ENCODE measurements at regions not wholly inside any gene's neighbourhood (a gene's known extent, or its start where the extent isn't known, plus 50 kb on each side); places are given as distances from the start of the nearest gene placed in this dataset.

DNA sequence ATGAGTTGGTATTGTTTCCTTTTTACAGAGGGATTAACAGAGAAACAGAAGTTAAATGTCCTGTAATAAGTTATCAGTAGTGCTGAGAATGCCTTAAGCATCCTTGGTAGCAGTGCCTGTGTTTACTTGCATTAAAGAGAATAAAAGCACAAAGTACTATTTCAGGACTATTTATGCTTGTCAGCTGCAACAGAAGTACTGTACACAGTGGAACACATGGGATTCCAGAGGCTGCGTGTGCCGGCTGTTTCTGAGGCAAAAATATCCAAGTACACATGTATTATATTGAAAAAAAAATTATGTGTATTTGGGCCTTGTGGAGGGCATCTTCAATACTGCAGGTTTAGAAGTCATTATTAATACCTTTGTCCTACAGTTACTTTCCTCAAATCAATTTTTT, 58.2 kb upstream of the ACTBL2 start:
- H4K20me1 ChIP-seq (ENCODE audit: insufficient read depth, low read length) = no peaks in the 10 kb centered on the region
- H3K36me3 ChIP-seq (ENCODE audit: insufficient read depth, low read length) = no peaks in the 10 kb centered on the region
- H3K27ac ChIP-seq (ENCODE audit: low read depth, low read length, poor library complexity, severe bottlenecking) = no peak overlapping the region
- no peaks in the 10 kb centered on the region for H3K4me1 ChIP-seq (ENCODE audit: insufficient read depth, low read length, severe bottlenecking)
- H3K9me3 ChIP-seq (ENCODE audit: low read length) = no peaks in the 10 kb centered on the region
- TF ChIP-seq, protein P1, sequence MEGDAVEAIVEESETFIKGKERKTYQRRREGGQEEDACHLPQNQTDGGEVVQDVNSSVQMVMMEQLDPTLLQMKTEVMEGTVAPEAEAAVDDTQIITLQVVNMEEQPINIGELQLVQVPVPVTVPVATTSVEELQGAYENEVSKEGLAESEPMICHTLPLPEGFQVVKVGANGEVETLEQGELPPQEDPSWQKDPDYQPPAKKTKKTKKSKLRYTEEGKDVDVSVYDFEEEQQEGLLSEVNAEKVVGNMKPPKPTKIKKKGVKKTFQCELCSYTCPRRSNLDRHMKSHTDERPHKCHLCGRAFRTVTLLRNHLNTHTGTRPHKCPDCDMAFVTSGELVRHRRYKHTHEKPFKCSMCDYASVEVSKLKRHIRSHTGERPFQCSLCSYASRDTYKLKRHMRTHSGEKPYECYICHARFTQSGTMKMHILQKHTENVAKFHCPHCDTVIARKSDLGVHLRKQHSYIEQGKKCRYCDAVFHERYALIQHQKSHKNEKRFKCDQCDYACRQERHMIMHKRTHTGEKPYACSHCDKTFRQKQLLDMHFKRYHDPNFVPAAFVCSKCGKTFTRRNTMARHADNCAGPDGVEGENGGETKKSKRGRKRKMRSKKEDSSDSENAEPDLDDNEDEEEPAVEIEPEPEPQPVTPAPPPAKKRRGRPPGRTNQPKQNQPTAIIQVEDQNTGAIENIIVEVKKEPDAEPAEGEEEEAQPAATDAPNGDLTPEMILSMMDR (IDR thresholded peaks at IDR 0.05; ENCODE audit: low read length) = no peak
- TF ChIP-seq EZH2 (IDR thresholded peaks at IDR 0.05; ENCODE audit: borderline replicate concordance, low read length) = no peak
- H3K9ac ChIP-seq (ENCODE audit: low read length) = no peak overlapping the region
- no peaks in the 10 kb centered on the region for H3K27me3 ChIP-seq (ENCODE audit: insufficient read depth, low read length)
- H3F3A ChIP-seq (ENCODE audit: insufficient read depth, low read length) = no peaks in the 10 kb centered on the region
- H3K4me3 ChIP-seq (ENCODE audit: low read depth, low read length, poor library complexity, severe bottlenecking) = no peak overlapping the region
- H3K4me2 ChIP-seq (ENCODE audit: low read length) = no peak overlapping the region
- H3K79me2 ChIP-seq (ENCODE audit: insufficient read depth, low read length) = no peaks in the 10 kb centered on the region
- no peak overlapping the region for H2AFZ ChIP-seq (ENCODE audit: low read length)
- no peaks in the 10 kb centered on the region for H3K9me2 ChIP-seq (ENCODE audit: low read depth, low read length)

DNA sequence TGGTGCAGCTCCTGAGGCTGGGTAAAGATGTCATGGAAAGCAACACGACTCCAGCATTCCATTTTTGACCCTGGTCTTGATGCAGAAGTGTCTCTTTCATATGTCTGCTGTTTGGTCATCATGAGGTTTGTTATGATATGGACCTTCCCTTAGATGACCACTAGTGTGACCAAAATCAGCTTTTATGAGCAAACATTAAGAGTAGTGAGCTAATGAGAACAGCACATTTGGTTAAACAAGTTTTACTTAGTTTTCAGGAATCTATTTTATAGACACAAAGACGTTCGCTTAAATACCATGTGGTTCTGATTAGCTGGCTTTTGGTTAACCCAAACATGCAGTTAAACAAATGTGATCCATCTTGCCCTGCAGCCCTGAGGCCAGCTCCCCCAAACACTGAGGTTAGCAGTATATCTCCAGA, 56.7 kb upstream of the ACTBL2 start:
- H3K9me2 ChIP-seq (ENCODE audit: low read depth, low read length) = no peaks in the 10 kb centered on the region
- H4K20me1 ChIP-seq (ENCODE audit: insufficient read depth, low read length) = no peaks in the 10 kb centered on the region
- H3F3A ChIP-seq (ENCODE audit: insufficient read depth, low read length) = no peaks in the 10 kb centered on the region
- H3K4me1 ChIP-seq (ENCODE audit: insufficient read depth, low read length, severe bottlenecking) = no peaks in the 10 kb centered on the region
- TF ChIP-seq, protein P1 (IDR thresholded peaks at IDR 0.05; ENCODE audit: low read length) = no peak
- no peak for TF ChIP-seq EZH2 (IDR thresholded peaks at IDR 0.05; ENCODE audit: borderline replicate concordance, low read length)
- no peak overlapping the region for H3K9ac ChIP-seq (ENCODE audit: low read length)
- H3K4me3 ChIP-seq (ENCODE audit: low read depth, low read length, poor library complexity, severe bottlenecking) = no peak overlapping the region
- H3K79me2 ChIP-seq (ENCODE audit: insufficient read depth, low read length) = no peaks in the 10 kb centered on the region
- no peak overlapping the region for H3K27ac ChIP-seq (ENCODE audit: low read depth, low read length, poor library complexity, severe bottlenecking)
- H3K9me3 ChIP-seq (ENCODE audit: low read length) = no peaks in the 10 kb centered on the region
- H3K36me3 ChIP-seq (ENCODE audit: insufficient read depth, low read length) = no peaks in the 10 kb centered on the region
- H2AFZ ChIP-seq (ENCODE audit: low read length) = no peak overlapping the region
- H3K27me3 ChIP-seq (ENCODE audit: insufficient read depth, low read length) = no peaks in the 10 kb centered on the region
- no peak overlapping the region for H3K4me2 ChIP-seq (ENCODE audit: low read length)

DNA sequence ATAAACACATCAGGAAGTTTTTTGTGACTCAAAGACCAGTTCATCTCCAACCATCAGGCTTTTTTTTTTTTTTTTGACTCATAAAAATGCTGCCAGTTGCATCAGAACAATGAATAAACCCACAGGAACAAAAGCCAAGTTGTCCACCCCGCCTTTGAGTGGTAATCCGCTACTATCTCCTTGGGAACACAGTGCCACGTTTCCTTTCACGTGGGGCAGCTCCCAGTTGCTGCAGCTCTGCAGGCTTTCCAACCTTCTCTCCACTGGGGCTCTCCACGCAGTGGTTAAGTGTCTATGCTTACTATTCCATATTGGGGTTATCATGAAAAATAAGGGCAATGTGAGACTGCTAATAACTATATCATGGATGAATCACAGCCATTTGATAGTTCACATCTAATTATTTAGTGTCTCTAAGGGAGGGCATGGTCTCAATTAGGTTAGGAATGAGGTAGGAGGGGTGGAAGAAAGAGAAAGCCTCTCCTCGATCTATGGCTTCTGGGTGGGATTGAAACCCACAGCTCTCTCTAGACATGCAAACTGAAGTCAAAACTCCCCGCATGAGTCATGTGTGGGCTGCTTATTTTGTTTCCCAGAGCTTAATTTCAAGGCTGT, 55.8 kb upstream of the ACTBL2 start:
- no peaks in the 10 kb centered on the region for H3K36me3 ChIP-seq (ENCODE audit: insufficient read depth, low read length)
- no peaks in the 10 kb centered on the region for H3F3A ChIP-seq (ENCODE audit: insufficient read depth, low read length)
- H3K79me2 ChIP-seq (ENCODE audit: insufficient read depth, low read length) = no peaks in the 10 kb centered on the region
- no peaks in the 10 kb centered on the region for H3K27me3 ChIP-seq (ENCODE audit: insufficient read depth, low read length)
- H3K27ac ChIP-seq (ENCODE audit: low read depth, low read length, poor library complexity, severe bottlenecking) = no peak overlapping the region
- H3K9ac ChIP-seq (ENCODE audit: low read length) = no peak overlapping the region
- H3K4me3 ChIP-seq (ENCODE audit: low read depth, low read length, poor library complexity, severe bottlenecking) = no peak overlapping the region
- no peaks in the 10 kb centered on the region for H4K20me1 ChIP-seq (ENCODE audit: insufficient read depth, low read length)
- TF ChIP-seq, protein P1 (IDR thresholded peaks at IDR 0.05; ENCODE audit: low read length) = no peak
- no peak for TF ChIP-seq EZH2 (IDR thresholded peaks at IDR 0.05; ENCODE audit: borderline replicate concordance, low read length)
- no peaks in the 10 kb centered on the region for H3K9me3 ChIP-seq (ENCODE audit: low read length)
- no peak overlapping the region for H3K4me2 ChIP-seq (ENCODE audit: low read length)
- no peaks in the 10 kb centered on the region for H3K9me2 ChIP-seq (ENCODE audit: low read depth, low read length)
- H2AFZ ChIP-seq (ENCODE audit: low read length) = no peak overlapping the region
- no peaks in the 10 kb centered on the region for H3K4me1 ChIP-seq (ENCODE audit: insufficient read depth, low read length, severe bottlenecking)
